Retinal pigment epithelial cell (primary cell): ENCODE measurements at regions not wholly inside any gene's neighbourhood (a gene's known extent, or its start where the extent isn't known, plus 50 kb on each side); places are given as distances from the start of the nearest gene placed in this dataset.

Experiments used
- DNase-seq: peaks from one replicate; pipeline ENCODE4 v3.0.0-alpha.2; 2010; ENCODE audit warnings: low read depth
- H3K4me3 ChIP-seq: 2 replicates; pipeline ENCODE4 v1.5.1; 2011; ENCODE audit warnings: mild to moderate bottlenecking, low read length, control low read depth, moderate library complexity
- CTCF ChIP-seq: conservative IDR thresholded peaks from 2 replicates; pipeline ENCODE4 v1.5.1; 2011; ENCODE audit warnings: low read depth, low read length, control low read depth, inconsistent platforms

- DNase-seq = no peak
- TF ChIP-seq CTCF = no peak
- H3K4me3 ChIP-seq = no peak overlapping the region
Observed at GRCh38 chr2:2696325-2696724, 365.2 kb upstream of the MYT1L start.

- TF ChIP-seq CTCF = no peak
- no peak for DNase-seq
- H3K4me3 ChIP-seq = no peak overlapping the region
Observed at GRCh38 chr2:2694746-2695145, 363.7 kb upstream of the MYT1L start.

- no peak for TF ChIP-seq CTCF
Observed at GRCh38 chr2:2692599-2693389, 361.7 kb upstream of the MYT1L start.

GRCh38 chr2:2691419-2691818, 360.3 kb upstream of the MYT1L start:
- no peak overlapping the region for H3K4me3 ChIP-seq
- no peak for TF ChIP-seq CTCF
- no peak for DNase-seq

More at GRCh38 chr2:2692599-2693389, 361.7 kb upstream of the MYT1L start:
- H3K4me3 ChIP-seq = no peak overlapping the region
- no peak for DNase-seq

GRCh38 chr2:2690985-2691384, 359.9 kb upstream of the MYT1L start:
- no peak for DNase-seq
- H3K4me3 ChIP-seq = no peak overlapping the region
- no peak for TF ChIP-seq CTCF

- TF ChIP-seq CTCF = no peak
- DNase-seq = no peak
- no peak overlapping the region for H3K4me3 ChIP-seq
Observed at GRCh38 chr2:2689306-2689705, 358.2 kb upstream of the MYT1L start.

GRCh38 chr2:2688254-2688653, 357.2 kb upstream of the MYT1L start:
- no peak overlapping the region for H3K4me3 ChIP-seq
- no peak for TF ChIP-seq CTCF
- DNase-seq = no peak
